ENCODE measurements at regions not wholly inside any gene's neighbourhood (a gene's known extent, or its start where the extent isn't known, plus 50 kb on each side); places are given as distances from the start of the nearest gene placed in this dataset.

DNA sequence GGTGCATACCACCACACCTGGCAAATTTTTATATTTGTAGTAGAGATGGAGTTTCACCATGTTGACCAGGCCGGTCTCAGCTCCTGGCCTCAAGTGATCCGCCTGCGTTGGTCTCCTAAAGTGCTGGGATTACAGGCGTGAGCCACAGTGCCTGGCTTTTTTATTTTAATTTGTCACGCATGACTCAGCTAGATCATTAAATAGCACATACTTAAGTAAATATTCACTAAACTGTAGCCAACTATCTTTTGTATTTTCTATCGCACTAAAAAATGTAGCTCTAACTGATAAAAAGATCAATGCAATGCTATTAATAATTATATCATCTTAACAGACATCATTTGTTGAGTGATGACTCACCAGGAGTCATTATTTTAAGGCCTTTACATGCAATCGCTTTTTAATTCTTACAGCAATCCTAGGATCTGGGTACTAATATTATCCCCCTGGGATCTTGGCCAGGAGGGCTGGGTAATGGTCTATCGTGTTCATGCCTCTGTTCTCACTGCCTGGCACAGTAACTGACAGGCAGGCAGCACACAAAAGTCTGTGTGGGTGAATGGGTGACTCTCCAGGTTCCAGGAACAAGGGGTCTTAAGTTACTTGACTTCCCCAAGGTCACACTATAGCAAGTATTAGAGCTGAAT lies 693.5 kb upstream of the EEF2KMT start:
- no peak for DNase-seq (ENCODE audit: low read depth, low spot score)
- peaks cover 10% of the 10 kb centered on the region for H3K9me3 ChIP-seq (replicated peaks; ENCODE audit: control insufficient read depth, insufficient read depth, low read length)
- TF ChIP-seq CTCF (IDR thresholded peaks at IDR 0.05; ENCODE audit: extremely low read depth in 1 of 2, insufficient read depth in 1 of 2, low read depth in 1 of 2, low read length in 2 of 2): no peak
- no peaks in the 10 kb centered on the region for H3K4me1 ChIP-seq (ENCODE audit: control insufficient read depth, extremely low read depth, insufficient read depth, low read length)
- no TSS peak for BruUV-seq (replicated peaks)
- H3K36me3 ChIP-seq (ENCODE audit: control insufficient read depth in 2 of 2, extremely low read depth in 1 of 2, insufficient read depth in 2 of 2, low read length in 2 of 2): no peaks in the 10 kb centered on the region
- no peak for FAIRE-seq
- H3K4me3 ChIP-seq (replicated peaks in 1 of 3; ENCODE audit: insufficient read depth in 1 of 3, low read depth in 1 of 3, low read length in 3 of 3): no peak overlapping the region
- no peaks in the 10 kb centered on the region for H3K9me1 ChIP-seq (replicated peaks; ENCODE audit: control insufficient read depth, extremely low read depth, insufficient read depth, low read length)
- no peaks in the 10 kb centered on the region for H4K20me1 ChIP-seq (replicated peaks; ENCODE audit: control insufficient read depth, extremely low read depth, insufficient read depth, low read length)
- CTCF ChIA-PET: no interaction called here
- dilution Hi-C loops (cut with MboI; ENCODE audit: extremely low pct_ligation_motif_present, low sequenced_read_pairs): no loop called here
- POLR2A ChIA-PET: no interaction called here
- H3K27ac ChIP-seq (ENCODE audit: insufficient read depth, low read depth, low read length): no peak overlapping the region
- H3K27me3 ChIP-seq (ENCODE audit: control insufficient read depth in 2 of 2, insufficient read depth in 2 of 2, low read length in 2 of 2): no peaks in the 10 kb centered on the region
- no peak overlapping the region for H3K4me2 ChIP-seq (ENCODE audit: insufficient read depth, low read length)
- H2AFZ ChIP-seq (ENCODE audit: low read depth, low read length): no peak overlapping the region
- intact Hi-C loops (cut with micrococcal nuclease): no loop called here
- no peak overlapping the region for H3K9ac ChIP-seq (replicated peaks; ENCODE audit: extremely low read depth, insufficient read depth, low read length)
- H3K79me2 ChIP-seq (ENCODE audit: control insufficient read depth, insufficient read depth, low read length): no peaks in the 10 kb centered on the region

DNA sequence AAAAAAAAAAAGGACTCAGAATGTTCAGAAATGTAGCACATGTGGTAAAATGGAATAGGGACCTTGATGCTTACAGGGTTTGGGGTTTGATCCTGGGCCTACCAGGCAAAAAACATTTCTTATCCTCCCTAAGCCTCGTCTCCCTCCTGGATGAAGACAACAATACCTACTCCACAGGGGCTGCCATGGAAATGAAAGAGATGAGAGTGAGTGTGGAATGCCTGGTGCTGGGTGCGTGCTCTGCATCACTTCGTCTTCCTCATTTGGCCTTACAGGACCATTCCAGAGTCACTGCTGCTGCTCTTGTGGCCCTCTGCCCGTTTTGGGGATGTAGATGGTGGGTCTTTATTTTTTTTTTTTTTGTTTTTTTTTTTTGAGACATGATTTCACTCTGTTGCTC lies 692.9 kb upstream of the EEF2KMT start:
- no peak overlapping the region for H3K4me2 ChIP-seq (ENCODE audit: insufficient read depth, low read length)
- intact Hi-C loops (cut with micrococcal nuclease) (no loop called here), dilution Hi-C loops (cut with MboI; ENCODE audit: extremely low pct_ligation_motif_present, low sequenced_read_pairs) (no loop called here)
- CTCF ChIA-PET: no interaction called here
- FAIRE-seq: no peak
- H3K9ac ChIP-seq (replicated peaks; ENCODE audit: extremely low read depth, insufficient read depth, low read length): no peak overlapping the region
- no peaks in the 10 kb centered on the region for H3K9me1 ChIP-seq (replicated peaks; ENCODE audit: control insufficient read depth, extremely low read depth, insufficient read depth, low read length)
- H3K4me3 ChIP-seq (replicated peaks in 1 of 3; ENCODE audit: insufficient read depth in 1 of 3, low read depth in 1 of 3, low read length in 3 of 3): no peak overlapping the region
- no peak for TF ChIP-seq CTCF (IDR thresholded peaks at IDR 0.05; ENCODE audit: extremely low read depth in 1 of 2, insufficient read depth in 1 of 2, low read depth in 1 of 2, low read length in 2 of 2)
- no peak for TF ChIP-seq FOS (IDR thresholded peaks at IDR 0.05; ENCODE audit: borderline replicate concordance, insufficient read depth, low read length)
- no peak for TF ChIP-seq MAX (IDR thresholded peaks at IDR 0.05; ENCODE audit: insufficient read depth, insufficient read length)
- no peak for TF ChIP-seq JUN (IDR thresholded peaks at IDR 0.05; ENCODE audit: borderline replicate concordance, insufficient read depth, insufficient read length, low read depth)
- no peak for TF ChIP-seq GATA2 (IDR thresholded peaks at IDR 0.05; ENCODE audit: insufficient read depth, insufficient read length, low read depth, low read length)
- TF ChIP-seq MYC (IDR thresholded peaks at IDR 0.05; ENCODE audit: low read depth, low read length): no peak
- TF ChIP-seq POLR2AphosphoS5 (IDR thresholded peaks at IDR 0.05; ENCODE audit: insufficient read depth, low read depth, low read length): no peak
- TF ChIP-seq POLR2A (IDR thresholded peaks at IDR 0.05; ENCODE audit: low read depth, low read length): no peak
- TF ChIP-seq EZH2 (IDR thresholded peaks at IDR 0.05; ENCODE audit: borderline replicate concordance, low read depth, low read length, severe bottlenecking): no peak
- BruUV-seq (replicated peaks): no TSS peak
- no peak overlapping the region for H2AFZ ChIP-seq (ENCODE audit: low read depth, low read length)
- POLR2A ChIA-PET: no interaction called here
- H4K20me1 ChIP-seq (replicated peaks; ENCODE audit: control insufficient read depth, extremely low read depth, insufficient read depth, low read length): no peaks in the 10 kb centered on the region
- H3K4me1 ChIP-seq (ENCODE audit: control insufficient read depth, extremely low read depth, insufficient read depth, low read length): no peaks in the 10 kb centered on the region
- H3K9me3 ChIP-seq (replicated peaks; ENCODE audit: control insufficient read depth, insufficient read depth, low read length): peaks cover 10% of the 10 kb centered on the region
- H3K27me3 ChIP-seq (ENCODE audit: control insufficient read depth in 2 of 2, insufficient read depth in 2 of 2, low read length in 2 of 2): no peaks in the 10 kb centered on the region
- no peaks in the 10 kb centered on the region for H3K36me3 ChIP-seq (ENCODE audit: control insufficient read depth in 2 of 2, extremely low read depth in 1 of 2, insufficient read depth in 2 of 2, low read length in 2 of 2)
- no peak for DNase-seq (ENCODE audit: low read depth, low spot score)
- no peaks in the 10 kb centered on the region for H3K79me2 ChIP-seq (ENCODE audit: control insufficient read depth, insufficient read depth, low read length)
- H3K27ac ChIP-seq (ENCODE audit: insufficient read depth, low read depth, low read length): no peak overlapping the region
